Ishikawa (cell line): ENCODE measurements at regions not wholly inside any gene's neighbourhood (a gene's known extent, or its start where the extent isn't known, plus 50 kb on each side); places are given as distances from the start of the nearest gene placed in this dataset.

Source experiments
- CEBPB ChIP-seq: IDR thresholded peaks from 2 replicates; pipeline ENCODE4 v1.6.1; 2012
- CREB1 ChIP-seq: IDR thresholded peaks from 2 replicates; pipeline ENCODE4 v1.6.1; 2012; ENCODE audit warnings: low read depth
- EGR1 ChIP-seq: IDR thresholded peaks from 2 replicates; pipeline ENCODE4 v1.6.1; 2012
- EP300 ChIP-seq: IDR thresholded peaks from 2 replicates; pipeline ENCODE4 v1.6.1; 2012; ENCODE audit warnings: borderline replicate concordance
- FOXM1 ChIP-seq: IDR thresholded peaks from 2 replicates; pipeline ENCODE4 v1.6.1; 2012; ENCODE audit warnings: low read depth, borderline replicate concordance
- MAX ChIP-seq: IDR thresholded peaks from 2 replicates; pipeline ENCODE4 v1.6.1; 2012
- NFIC ChIP-seq: IDR thresholded peaks from 2 replicates; pipeline ENCODE4 v1.6.1; 2012
- RAD21 ChIP-seq: IDR thresholded peaks from 2 replicates; pipeline ENCODE4 v1.6.1; 2012; ENCODE audit warnings: low read depth
- TAF1 ChIP-seq: IDR thresholded peaks from 2 replicates; pipeline ENCODE4 v1.6.1; 2012; ENCODE audit warnings: low read depth, mild to moderate bottlenecking
- TCF12 ChIP-seq: IDR thresholded peaks from 2 replicates; pipeline ENCODE4 v1.6.1; 2012; ENCODE audit warnings: low read depth
- TEAD4 ChIP-seq: IDR thresholded peaks from 2 replicates; pipeline ENCODE4 v1.6.1; 2012
- USF1 ChIP-seq: IDR thresholded peaks from 2 replicates; pipeline ENCODE4 v1.6.1; 2012
- YY1 ChIP-seq: IDR thresholded peaks from 2 replicates; pipeline ENCODE4 v1.6.1; 2012; ENCODE audit warnings: low read depth
- ZBTB7A ChIP-seq: IDR thresholded peaks from 2 replicates; pipeline ENCODE4 v1.6.1; 2012; ENCODE audit warnings: low read depth
- TF ChIP-seq, protein P1 (sequence below): IDR thresholded peaks from 2 replicates; pipeline ENCODE4 v1.6.1; 2012; ENCODE audit warnings: low read depth, mild to moderate bottlenecking

- TF ChIP-seq ZBTB7A (no peak), NFIC (no peak), EP300 (no peak)
Measured at GRCh38 chr13:80137994-80138393, 202.9 kb downstream of the SPRY2 start.

GRCh38 chr13:80134346-80134745 is 206.6 kb downstream of the SPRY2 start:
- TF ChIP-seq CREB1 = no peak
- TF ChIP-seq CEBPB = no peak
- TF ChIP-seq RAD21 = no peak
- no peak for TF ChIP-seq NFIC
- TF ChIP-seq EGR1 = no peak
- TF ChIP-seq MAX = no peak
- TF ChIP-seq ZBTB7A = no peak
- TF ChIP-seq FOXM1 = no peak
- no peak for TF ChIP-seq TCF12
- TF ChIP-seq USF1 = no peak
- no peak for TF ChIP-seq TAF1
- TF ChIP-seq, protein P1, sequence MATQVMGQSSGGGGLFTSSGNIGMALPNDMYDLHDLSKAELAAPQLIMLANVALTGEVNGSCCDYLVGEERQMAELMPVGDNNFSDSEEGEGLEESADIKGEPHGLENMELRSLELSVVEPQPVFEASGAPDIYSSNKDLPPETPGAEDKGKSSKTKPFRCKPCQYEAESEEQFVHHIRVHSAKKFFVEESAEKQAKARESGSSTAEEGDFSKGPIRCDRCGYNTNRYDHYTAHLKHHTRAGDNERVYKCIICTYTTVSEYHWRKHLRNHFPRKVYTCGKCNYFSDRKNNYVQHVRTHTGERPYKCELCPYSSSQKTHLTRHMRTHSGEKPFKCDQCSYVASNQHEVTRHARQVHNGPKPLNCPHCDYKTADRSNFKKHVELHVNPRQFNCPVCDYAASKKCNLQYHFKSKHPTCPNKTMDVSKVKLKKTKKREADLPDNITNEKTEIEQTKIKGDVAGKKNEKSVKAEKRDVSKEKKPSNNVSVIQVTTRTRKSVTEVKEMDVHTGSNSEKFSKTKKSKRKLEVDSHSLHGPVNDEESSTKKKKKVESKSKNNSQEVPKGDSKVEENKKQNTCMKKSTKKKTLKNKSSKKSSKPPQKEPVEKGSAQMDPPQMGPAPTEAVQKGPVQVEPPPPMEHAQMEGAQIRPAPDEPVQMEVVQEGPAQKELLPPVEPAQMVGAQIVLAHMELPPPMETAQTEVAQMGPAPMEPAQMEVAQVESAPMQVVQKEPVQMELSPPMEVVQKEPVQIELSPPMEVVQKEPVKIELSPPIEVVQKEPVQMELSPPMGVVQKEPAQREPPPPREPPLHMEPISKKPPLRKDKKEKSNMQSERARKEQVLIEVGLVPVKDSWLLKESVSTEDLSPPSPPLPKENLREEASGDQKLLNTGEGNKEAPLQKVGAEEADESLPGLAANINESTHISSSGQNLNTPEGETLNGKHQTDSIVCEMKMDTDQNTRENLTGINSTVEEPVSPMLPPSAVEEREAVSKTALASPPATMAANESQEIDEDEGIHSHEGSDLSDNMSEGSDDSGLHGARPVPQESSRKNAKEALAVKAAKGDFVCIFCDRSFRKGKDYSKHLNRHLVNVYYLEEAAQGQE = no peak

- no peak for TF ChIP-seq EGR1
- TF ChIP-seq, protein P1 = no peak
- no peak for TF ChIP-seq TAF1
- no peak for TF ChIP-seq TEAD4
- no peak for TF ChIP-seq RAD21
- no peak for TF ChIP-seq EP300
- TF ChIP-seq ZBTB7A = no peak
- no peak for TF ChIP-seq TCF12
- TF ChIP-seq NFIC = no peak
- TF ChIP-seq USF1 = no peak
- no peak for TF ChIP-seq YY1
- no peak for TF ChIP-seq CREB1
- TF ChIP-seq MAX = no peak
- TF ChIP-seq CEBPB = no peak
- no peak for TF ChIP-seq FOXM1
Measured at GRCh38 chr13:80133631-80134261, 207.2 kb downstream of the SPRY2 start.

DNA sequence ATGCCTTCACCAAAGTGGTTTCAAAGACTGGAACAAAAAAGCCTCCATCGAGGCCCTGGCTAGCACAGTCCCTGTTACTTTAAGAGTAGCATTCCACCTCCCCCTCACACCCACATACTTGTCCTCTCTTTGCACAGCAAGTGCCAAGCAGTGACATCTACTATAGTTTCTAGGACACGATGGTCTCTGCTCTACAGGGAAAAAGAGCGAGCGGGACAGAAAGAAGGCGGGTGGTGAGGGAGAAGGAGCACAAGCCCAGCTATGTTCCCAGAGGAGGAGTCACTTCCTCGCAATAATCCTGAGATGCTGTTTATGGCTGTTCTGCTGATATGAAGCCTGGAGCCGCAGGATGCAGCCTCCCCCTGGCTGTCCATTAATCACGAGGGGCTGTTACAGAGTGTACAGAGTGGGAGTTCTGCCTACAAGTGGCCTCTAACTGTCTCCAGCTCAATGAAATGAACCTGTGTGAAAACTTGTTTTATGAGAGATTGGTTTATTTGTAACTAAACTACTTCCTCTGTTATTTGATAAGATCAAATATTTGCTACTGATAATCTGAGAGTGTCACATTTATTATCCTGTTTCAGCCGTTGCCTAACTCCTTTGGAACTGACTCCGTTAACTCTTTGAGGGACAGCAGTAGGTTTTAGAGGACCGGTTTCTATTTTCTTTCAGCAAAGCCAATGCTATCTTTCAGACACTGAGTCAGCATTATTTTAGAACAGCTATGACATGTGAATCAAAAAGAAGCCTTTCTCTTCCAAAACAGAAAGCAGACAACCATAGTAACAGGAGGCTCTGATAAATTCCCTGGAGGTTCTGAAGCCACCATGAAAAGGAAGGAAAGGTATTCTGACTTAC is 208.0 kb downstream of the SPRY2 start:
- TF ChIP-seq CEBPB (peak; percentile 56), EGR1 (peak; percentile 86), YY1 (no peak), TAF1 (no peak), CREB1 (no peak), NFIC (peak; percentile 51), EP300 (no peak), RAD21 (no peak), FOXM1 (no peak), TCF12 (no peak), TEAD4 (peak; percentile 59), MAX (peak; percentile 55), ZBTB7A (no peak), USF1 (no peak)
- TF ChIP-seq, protein P1 = no peak
